Lower leg skin (tissue), 4 donors: ENCODE measurements at regions not wholly inside any gene's neighbourhood (a gene's known extent, or its start where the extent isn't known, plus 50 kb on each side); places are given as distances from the start of the nearest gene placed in this dataset.

ENCODE experiments used
- DNase-seq, 2 donors: peaks; one replicate each; pipeline ENCODE4 v3.0.0-alpha.2; 2019; ENCODE audit warnings: low spot score in 2 of 2
- H3K4me3 ChIP-seq: fragments of 200-600 bp; sonication (generic); 2 replicates; pipeline ENCODE4 v1.5.1; 2017; ENCODE audit warnings: mild to moderate bottlenecking, low read depth; ENCODE audit not compliant: poor library complexity, severe bottlenecking
- CTCF ChIP-seq, 3 donors: fragments of 450-650 bp; IDR thresholded peaks; one replicate each; pipeline ENCODE4 v1.5.1; 2016; ENCODE audit warnings: antibody characterized with exemption in 3 of 3, mild to moderate bottlenecking in 3 of 3, moderate library complexity in 2 of 3
- POLR2A ChIP-seq, 2 donors: fragments of 450-650 bp; IDR thresholded peaks; one replicate each; pipeline ENCODE4 v1.6.1; 2016 to 2017; ENCODE audit warnings: antibody characterized with exemption in 2 of 2, mild to moderate bottlenecking in 1 of 2, moderate library complexity in 1 of 2
- WGBS, 2 donors: methylation state at CpG; one replicate each; pipeline ENCODE4 v1.1.5; 2018; 5-methylcytosine and 5-hydroxymethylcytosine counted together
- intact Hi-C: fragments of 100-400 bp; cut with DNase I; formaldehyde crosslinking; loops from one replicate; pipeline ENCODE4 v1.15.0; 2023; ENCODE audit warnings: low total_unique reads

- 63 to 75% methylated on average over 1 of the region's 1 CpG for WGBS, 2 donors
- no peak overlapping the region for H3K4me3 ChIP-seq
- intact Hi-C loops, result no loop called here
- no peak for DNase-seq
- no peak for TF ChIP-seq CTCF (IDR thresholded peaks at IDR 0.05)
- no peak for TF ChIP-seq POLR2A (IDR thresholded peaks at IDR 0.05)
These were observed 295.0 kb upstream of the KCNH8 start for GRCh38 chr3:18853269-18853668.

- TF ChIP-seq CTCF (IDR thresholded peaks at IDR 0.05) (no peak), POLR2A (IDR thresholded peaks at IDR 0.05) (no peak)
- DNase-seq, result no peak
- 53 to 55% methylated on average over 5 of the region's 5 CpGs for WGBS, 2 donors
- intact Hi-C loops, result no loop called here
- no peak overlapping the region for H3K4me3 ChIP-seq
These were observed 300.6 kb upstream of the KCNH8 start for GRCh38 chr3:18847583-18848197.

- no peak overlapping the region for H3K4me3 ChIP-seq
- intact Hi-C loops, result no loop called here
- no peak for TF ChIP-seq POLR2A (IDR thresholded peaks at IDR 0.05)
- TF ChIP-seq CTCF (IDR thresholded peaks at IDR 0.05), result no peak
- no peak for DNase-seq
- WGBS, 2 donors, result 57 to 67% methylated on average over 1 of the region's 1 CpG
These were observed 304.3 kb upstream of the KCNH8 start for GRCh38 chr3:18843983-18844382.

- WGBS, 2 donors, result 58 to 73% methylated on average over 3 of the region's 3 CpGs
- intact Hi-C loops, result no loop called here
- TF ChIP-seq CTCF (IDR thresholded peaks at IDR 0.05) (no peak), POLR2A (IDR thresholded peaks at IDR 0.05) (no peak)
- H3K4me3 ChIP-seq, result no peak overlapping the region
- no peak for DNase-seq
These were observed 305.1 kb upstream of the KCNH8 start for GRCh38 chr3:18843188-18843587.

- intact Hi-C loops, result no loop called here
- H3K4me3 ChIP-seq, result no peak overlapping the region
- no peak for DNase-seq
- TF ChIP-seq CTCF (IDR thresholded peaks at IDR 0.05), result no peak
- TF ChIP-seq POLR2A (IDR thresholded peaks at IDR 0.05), result no peak
- 31 to 35% methylated on average over 6 of the region's 6 CpGs for WGBS, 2 donors
These were observed 306.6 kb upstream of the KCNH8 start for GRCh38 chr3:18841422-18842343.
